Type B pancreatic cell (in vitro differentiated cells): ENCODE measurements at regions not wholly inside any gene's neighbourhood (a gene's known extent, or its start where the extent isn't known, plus 50 kb on each side); places are given as distances from the start of the nearest gene placed in this dataset.

Source experiments
- DNase-seq: peaks from one replicate; pipeline ENCODE4 v3.0.0; 2021; ENCODE audit warnings: mixed read lengths; ENCODE audit not compliant: unreplicated experiment; ENCODE audit errors: extremely low spot score
- H3K27ac Mint-ChIP-seq: 2 replicates; pipeline ENCODE4 v1.8.0; 2021; ENCODE audit warnings: mild to moderate bottlenecking, mixed read lengths
- H3K27me3 Mint-ChIP-seq: 2 replicates; pipeline ENCODE4 v1.8.0; 2021; ENCODE audit warnings: mixed read lengths
- H3K36me3 Mint-ChIP-seq: 2 replicates; pipeline ENCODE4 v1.8.0; 2021; ENCODE audit warnings: mixed read lengths
- H3K4me1 Mint-ChIP-seq: one replicate; pipeline ENCODE4 v1.8.0; 2021; ENCODE audit warnings: mixed read lengths; ENCODE audit not compliant: unreplicated experiment
- H3K4me3 Mint-ChIP-seq: 2 replicates; pipeline ENCODE4 v1.8.0; 2021; ENCODE audit warnings: mild to moderate bottlenecking, mixed read lengths
- H3K9me3 Mint-ChIP-seq: 2 replicates; pipeline ENCODE4 v1.8.0; 2021; ENCODE audit warnings: mixed read lengths
- TF ChIP-seq, protein P1 (sequence below): fragments of 200-600 bp; sonication (generic); conservative IDR thresholded peaks from 2 replicates; pipeline ENCODE4 v1.5.0; 2021; ENCODE audit warnings: antibody characterized with exemption, mild to moderate bottlenecking

DNA sequence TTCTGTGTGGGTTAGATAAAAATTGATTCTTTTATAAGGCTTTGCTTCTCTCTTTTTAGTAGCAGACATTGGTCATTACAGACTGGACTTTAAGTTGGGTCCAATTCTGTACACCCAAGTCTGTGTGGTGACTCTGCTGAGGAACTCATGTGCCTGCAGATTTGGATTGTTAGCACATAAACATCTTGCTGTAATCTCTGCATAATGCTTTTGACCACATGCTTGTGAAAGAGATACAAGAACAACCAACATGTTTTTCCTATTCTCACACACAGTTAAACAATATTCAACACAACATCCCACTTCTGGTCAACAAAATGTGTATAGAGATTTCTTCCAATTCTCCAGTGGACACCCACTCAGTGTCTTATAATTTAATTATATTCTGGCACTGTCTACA lies 270.1 kb downstream of the RDH14 start:
- no peaks in the 10 kb centered on the region for H3K4me1 Mint-ChIP-seq
- H3K27ac Mint-ChIP-seq = no peak overlapping the region
- no peak overlapping the region for H3K4me3 Mint-ChIP-seq
- TF ChIP-seq, protein P1, sequence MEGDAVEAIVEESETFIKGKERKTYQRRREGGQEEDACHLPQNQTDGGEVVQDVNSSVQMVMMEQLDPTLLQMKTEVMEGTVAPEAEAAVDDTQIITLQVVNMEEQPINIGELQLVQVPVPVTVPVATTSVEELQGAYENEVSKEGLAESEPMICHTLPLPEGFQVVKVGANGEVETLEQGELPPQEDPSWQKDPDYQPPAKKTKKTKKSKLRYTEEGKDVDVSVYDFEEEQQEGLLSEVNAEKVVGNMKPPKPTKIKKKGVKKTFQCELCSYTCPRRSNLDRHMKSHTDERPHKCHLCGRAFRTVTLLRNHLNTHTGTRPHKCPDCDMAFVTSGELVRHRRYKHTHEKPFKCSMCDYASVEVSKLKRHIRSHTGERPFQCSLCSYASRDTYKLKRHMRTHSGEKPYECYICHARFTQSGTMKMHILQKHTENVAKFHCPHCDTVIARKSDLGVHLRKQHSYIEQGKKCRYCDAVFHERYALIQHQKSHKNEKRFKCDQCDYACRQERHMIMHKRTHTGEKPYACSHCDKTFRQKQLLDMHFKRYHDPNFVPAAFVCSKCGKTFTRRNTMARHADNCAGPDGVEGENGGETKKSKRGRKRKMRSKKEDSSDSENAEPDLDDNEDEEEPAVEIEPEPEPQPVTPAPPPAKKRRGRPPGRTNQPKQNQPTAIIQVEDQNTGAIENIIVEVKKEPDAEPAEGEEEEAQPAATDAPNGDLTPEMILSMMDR = no peak
- no peak for DNase-seq
- H3K9me3 Mint-ChIP-seq = no peaks in the 10 kb centered on the region
- no peaks in the 10 kb centered on the region for H3K36me3 Mint-ChIP-seq
- H3K27me3 Mint-ChIP-seq = peaks cover 7% of the 10 kb centered on the region

- Mint-ChIP-seq H3K4me3 (no peak overlapping the region), H3K9me3 (no peaks in the 10 kb centered on the region), H3K36me3 (no peaks in the 10 kb centered on the region), H3K27ac (no peak overlapping the region), H3K4me1 (no peaks in the 10 kb centered on the region), H3K27me3 (peaks cover 7% of the 10 kb centered on the region)
- TF ChIP-seq, protein P1 = no peak
- DNase-seq = no peak
Observed at GRCh38 chr2:18286897-18287296, 273.6 kb downstream of the RDH14 start.

DNA sequence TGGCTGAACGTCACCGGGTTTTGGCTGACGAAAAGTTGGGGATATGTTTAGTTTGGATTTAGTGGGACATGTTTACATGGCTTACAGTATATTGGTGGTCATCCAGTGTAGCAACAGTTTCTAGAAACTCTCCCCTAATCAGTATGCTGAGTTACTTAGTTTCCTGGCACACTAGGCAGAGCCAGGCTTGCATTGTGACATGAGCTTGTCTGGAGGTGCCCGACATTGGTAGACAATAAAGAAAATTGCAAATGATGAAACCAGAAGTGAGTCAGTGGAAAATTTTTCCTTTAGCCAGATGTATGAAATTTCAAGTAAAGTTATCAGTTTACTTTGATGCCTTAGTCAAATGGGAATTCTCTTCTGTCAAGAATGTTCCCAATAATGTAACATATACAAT lies 276.1 kb downstream of the RDH14 start:
- Mint-ChIP-seq H3K9me3 (no peaks in the 10 kb centered on the region), H3K27ac (no peak overlapping the region), H3K27me3 (peaks cover 7% of the 10 kb centered on the region), H3K4me3 (no peak overlapping the region), H3K4me1 (no peaks in the 10 kb centered on the region), H3K36me3 (no peaks in the 10 kb centered on the region)
- TF ChIP-seq, protein P1 = no peak
- no peak for DNase-seq

- Mint-ChIP-seq H3K27ac (no peak overlapping the region), H3K27me3 (no peaks in the 10 kb centered on the region), H3K9me3 (no peaks in the 10 kb centered on the region), H3K4me1 (no peaks in the 10 kb centered on the region), H3K36me3 (no peaks in the 10 kb centered on the region), H3K4me3 (no peak overlapping the region)
- TF ChIP-seq, protein P1 = no peak
- DNase-seq = no peak
Observed at GRCh38 chr2:18282026-18282425, 278.4 kb downstream of the RDH14 start.

- DNase-seq = no peak
Observed at GRCh38 chr2:18276583-18277075, 283.8 kb downstream of the RDH14 start.

More at GRCh38 chr2:18276583-18277075, 283.8 kb downstream of the RDH14 start:
- Mint-ChIP-seq H3K27me3 (no peaks in the 10 kb centered on the region), H3K9me3 (peaks cover 9% of the 10 kb centered on the region), H3K36me3 (no peaks in the 10 kb centered on the region), H3K4me3 (no peak overlapping the region), H3K27ac (no peak overlapping the region), H3K4me1 (no peaks in the 10 kb centered on the region)
- TF ChIP-seq, protein P1 = no peak
